HepG2 (cell line): ENCODE measurements at regions not wholly inside any gene's neighbourhood (a gene's known extent, or its start where the extent isn't known, plus 50 kb on each side); places are given as distances from the start of the nearest gene placed in this dataset.

Experiments
- ATAC-seq: fragments of 200-7000 bp; cut with Tn5 transposase; 3 replicates; pipeline ENCODE4 v1.9.1; 2020; ENCODE audit warnings: mild to moderate bottlenecking, moderate library complexity
- BruUV-seq: library from RNA; stranded (reverse); fragments of 400-500 nt; replicated peaks from 2 replicates; lab custom pipeline; 2021; lab: Mats Ljungman, UMichigan
- CTCF ChIA-PET: fragments of 300-600 bp; formaldehyde crosslinking; extraction: SDS; loops from one replicate; lab custom pipeline; 2021; ENCODE audit warnings: low total read pairs, inconsistent platforms, low intra/inter-chr PET ratio; lab: Yijun Ruan, JAX
- POLR2A ChIA-PET: fragments of 350-600 bp; sonication (Branson Sonifier 250); formaldehyde crosslinking; loops from one replicate; lab custom pipeline; 2020; ENCODE audit warnings: antibody characterized with exemption, inconsistent platforms; lab: Yijun Ruan, JAX
- DNase-seq: peaks from one replicate; pipeline ENCODE4 v3.0.0-alpha.2; 2015; ENCODE audit warnings: low spot score
- FAIRE-seq: peaks from 3 replicates; lab custom pipeline; 2011; peaks lifted over from hg19 to GRCh38; lab: Jason Lieb, UNC
- H2AFZ ChIP-seq: one replicate; pipeline ENCODE4 v1.6.1; 2011; ENCODE audit warnings: low read length, inconsistent platforms
- H3K27ac ChIP-seq: fragments of 300-600 bp; 3 replicates; pipeline ENCODE4 v1.8.0; 2011; ENCODE audit warnings: mixed run types, mild to moderate bottlenecking, mixed read lengths, low read length, inconsistent platforms; ENCODE audit not compliant: insufficient read depth; ENCODE audit errors: extremely low read length
- H3K27me3 ChIP-seq, 2 experiments: fragments of 200-600 bp in 1 of 2; 2 replicates in 1 of 2; 3 replicates in 1 of 2; pipeline versions ENCODE4 v1.6.0 to v1.8.0; 2011; ENCODE audit warnings: low read length in 2 of 2, mild to moderate bottlenecking in 2 of 2, moderate library complexity in 2 of 2, inconsistent platforms in 1 of 2; ENCODE audit not compliant: insufficient read depth in 2 of 2, control insufficient read depth in 1 of 2
- H3K36me3 ChIP-seq, 2 experiments: fragments of 200-600 bp in 1 of 2; replicated peaks in 1 of 2; 2 replicates in 1 of 2; 3 replicates in 1 of 2; pipeline versions ENCODE4 v1.5.1 to v1.8.0; 2011; ENCODE audit warnings: low read length in 2 of 2, inconsistent platforms in 1 of 2; ENCODE audit not compliant: insufficient read depth in 2 of 2, control insufficient read depth in 1 of 2
- H3K4me1 ChIP-seq: 2 replicates; pipeline ENCODE4 v1.5.1; 2012; ENCODE audit warnings: low read length, inconsistent platforms; ENCODE audit not compliant: insufficient read depth
- H3K4me2 ChIP-seq: 2 replicates; pipeline ENCODE4 v1.6.0; 2011; ENCODE audit warnings: low read depth, low read length, inconsistent platforms
- H3K4me3 ChIP-seq, 3 experiments: fragments of 200-600 bp in 1 of 3; sonication (generic), shearing (Covaris generic) in 1 of 3; replicated peaks in 1 of 3; 2 replicates each; pipeline ENCODE4 v1.5.1; 2011 to 2016; ENCODE audit warnings: low read length in 3 of 3, inconsistent platforms in 2 of 3, low read depth in 2 of 3, mild to moderate bottlenecking in 2 of 3, control low read depth in 1 of 3, mixed read lengths in 1 of 3; ENCODE audit not compliant: insufficient read depth in 1 of 3
- H3K79me2 ChIP-seq: one replicate; pipeline ENCODE4 v1.6.1; 2011; ENCODE audit warnings: low read length, inconsistent platforms; ENCODE audit not compliant: insufficient read depth
- H3K9ac ChIP-seq: 2 replicates; pipeline ENCODE4 v1.6.0; 2011; ENCODE audit warnings: mild to moderate bottlenecking, low read depth, low read length, inconsistent platforms; ENCODE audit not compliant: insufficient read depth
- H3K9me3 ChIP-seq: 2 replicates; pipeline ENCODE4 v1.5.1; 2012; ENCODE audit warnings: mild to moderate bottlenecking, low read length
- H4K20me1 ChIP-seq: 2 replicates; pipeline ENCODE4 v1.6.0; 2011; ENCODE audit warnings: inconsistent platforms, mild to moderate bottlenecking, low read length, moderate library complexity; ENCODE audit not compliant: insufficient read depth
- ATF1 ChIP-seq: IDR thresholded peaks from 2 replicates; pipeline ENCODE4 v1.6.1; 2016; ENCODE audit warnings: mild to moderate bottlenecking, control low read depth
- EED ChIP-seq: sonication (generic); formaldehyde crosslinking; IDR thresholded peaks from 2 replicates; pipeline ENCODE4 v1.5.0; 2020; ENCODE audit warnings: mild to moderate bottlenecking, missing genetic modification reagents
- GATAD2A ChIP-seq: IDR thresholded peaks from 2 replicates; pipeline ENCODE4 v1.6.1; 2016
- HIVEP1 ChIP-seq: sonication (generic); formaldehyde crosslinking; IDR thresholded peaks from 2 replicates; pipeline ENCODE4 v1.4.0; 2020; ENCODE audit warnings: mild to moderate bottlenecking, missing genetic modification reagents
- HOXA5 ChIP-seq: sonication (generic); formaldehyde crosslinking; IDR thresholded peaks from 2 replicates; pipeline ENCODE4 v1.4.0; 2020; ENCODE audit warnings: missing genetic modification reagents
- SRSF1 ChIP-seq: fragments of 200-400 bp; formaldehyde crosslinking; optimal IDR thresholded peaks from 2 replicates; pipeline ENCODE3; 2017; ENCODE audit warnings: mild to moderate bottlenecking, low read depth, low read length, moderate library complexity
- U2AF1 ChIP-seq: fragments of 200-400 bp; formaldehyde crosslinking; optimal IDR thresholded peaks from 2 replicates; pipeline ENCODE3; 2017; ENCODE audit warnings: mild to moderate bottlenecking, low read depth, low read length
- ZFP41 ChIP-seq: sonication (generic); formaldehyde crosslinking; IDR thresholded peaks from 2 replicates; pipeline ENCODE4 v1.4.0; 2020; ENCODE audit warnings: mild to moderate bottlenecking, missing genetic modification reagents, borderline replicate concordance
- ZNF317 ChIP-seq: sonication (generic); formaldehyde crosslinking; IDR thresholded peaks from 2 replicates; pipeline ENCODE4 v1.5.0; 2020; ENCODE audit warnings: mild to moderate bottlenecking, missing genetic modification reagents
- ZNF598 ChIP-seq: sonication (generic); formaldehyde crosslinking; IDR thresholded peaks from 2 replicates; pipeline ENCODE4 v1.5.1; 2020; ENCODE audit warnings: mild to moderate bottlenecking, missing genetic modification reagents, borderline replicate concordance
- ZNF773 ChIP-seq: sonication (generic); formaldehyde crosslinking; IDR thresholded peaks from 2 replicates; pipeline ENCODE4 v1.4.0; 2020; ENCODE audit warnings: missing genetic modification reagents, borderline replicate concordance
- ZNF816 ChIP-seq: sonication (generic); formaldehyde crosslinking; IDR thresholded peaks from 2 replicates; pipeline ENCODE4 v1.8.0; 2022; ENCODE audit warnings: missing genetic modification reagents, mild to moderate bottlenecking, borderline replicate concordance
- ZSCAN20 ChIP-seq: sonication (generic); formaldehyde crosslinking; IDR thresholded peaks from 2 replicates; pipeline ENCODE4 v1.4.0; 2020; ENCODE audit warnings: missing genetic modification reagents, mild to moderate bottlenecking, borderline replicate concordance
- WGBS: methylation state at CpG from one replicate; pipeline ENCODE4 v1.1.6; 2017; ENCODE audit warnings: low lambda C conversion rate; 5-methylcytosine and 5-hydroxymethylcytosine counted together
- in situ Hi-C: cut with HindIII; loops from 2 replicates; pipeline ENCODE4 v1.10.0; 2017; ENCODE audit warnings: low pct_unique_long_range_greater_than_20kb; ENCODE audit not compliant: extremely low pct_ligation_motif_present
- intact Hi-C: fragments of 100-400 bp; cut with micrococcal nuclease; formaldehyde crosslinking; loops from one replicate; pipeline ENCODE4 v1.10.0; 2022; ENCODE audit not compliant: unreplicated experiment
- TF ChIP-seq, protein P1 (sequence below): sonication (generic); formaldehyde crosslinking; IDR thresholded peaks from 2 replicates; pipeline ENCODE4 v1.8.1; 2023; ENCODE audit warnings: mild to moderate bottlenecking, missing genetic modification reagents

DNA sequence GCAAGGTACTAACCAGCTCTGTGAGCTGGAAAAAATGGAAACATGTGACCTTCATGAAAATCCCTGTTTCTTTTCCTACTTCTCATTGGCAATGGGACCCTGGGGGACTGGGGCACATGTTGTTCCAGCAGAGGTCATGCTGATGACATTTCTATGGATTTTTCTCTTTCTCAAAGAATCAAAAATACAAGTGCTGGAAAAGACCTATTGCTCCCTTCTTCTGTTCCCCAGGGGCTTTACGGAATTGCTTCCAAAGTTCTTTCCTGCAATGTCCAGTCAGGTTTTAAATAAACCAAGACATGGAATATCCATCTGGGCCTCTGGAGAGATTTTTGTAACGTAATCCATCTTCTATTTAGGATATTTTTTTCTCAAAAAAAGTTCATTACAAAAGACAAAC, 1006.1 kb upstream of the CELF4 start (continued):
- TF ChIP-seq ZNF598 (CRISPR knock-in tag) (no peak), ZNF773 (no peak)
- TF ChIP-seq, protein P1, sequence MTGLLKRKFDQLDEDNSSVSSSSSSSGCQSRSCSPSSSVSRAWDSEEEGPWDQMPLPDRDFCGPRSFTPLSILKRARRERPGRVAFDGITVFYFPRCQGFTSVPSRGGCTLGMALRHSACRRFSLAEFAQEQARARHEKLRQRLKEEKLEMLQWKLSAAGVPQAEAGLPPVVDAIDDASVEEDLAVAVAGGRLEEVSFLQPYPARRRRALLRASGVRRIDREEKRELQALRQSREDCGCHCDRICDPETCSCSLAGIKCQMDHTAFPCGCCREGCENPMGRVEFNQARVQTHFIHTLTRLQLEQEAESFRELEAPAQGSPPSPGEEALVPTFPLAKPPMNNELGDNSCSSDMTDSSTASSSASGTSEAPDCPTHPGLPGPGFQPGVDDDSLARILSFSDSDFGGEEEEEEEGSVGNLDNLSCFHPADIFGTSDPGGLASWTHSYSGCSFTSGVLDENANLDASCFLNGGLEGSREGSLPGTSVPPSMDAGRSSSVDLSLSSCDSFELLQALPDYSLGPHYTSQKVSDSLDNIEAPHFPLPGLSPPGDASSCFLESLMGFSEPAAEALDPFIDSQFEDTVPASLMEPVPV (CRISPR knock-in tag), result no peak

DNA sequence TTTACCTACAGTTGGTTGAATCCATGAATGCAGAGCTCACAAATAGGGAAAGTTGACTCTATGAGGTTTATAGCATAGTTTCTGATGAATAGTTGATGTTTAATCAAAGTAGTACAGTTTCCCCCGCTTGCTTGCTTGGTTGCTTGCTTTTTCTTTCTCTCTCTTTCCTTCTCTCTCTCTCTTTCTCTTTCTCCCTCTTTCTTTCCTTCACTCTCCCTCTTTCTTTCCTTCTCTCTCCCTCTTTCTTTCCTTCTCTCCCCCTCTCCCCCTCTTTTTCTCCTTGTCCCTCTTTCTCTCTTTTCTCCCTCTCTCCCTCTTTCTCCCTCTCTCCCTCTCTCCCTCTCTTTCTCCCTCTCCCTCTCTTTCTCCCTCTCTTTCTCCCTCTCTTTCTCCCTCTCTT, 999.9 kb upstream of the CELF4 start:
- H3K27me3 ChIP-seq, result no peaks in the 10 kb centered on the region
- H3K36me3 ChIP-seq, result no peaks in the 10 kb centered on the region
- H3K27ac ChIP-seq, result no peak overlapping the region
- H3K4me1 ChIP-seq, result no peaks in the 10 kb centered on the region
- H4K20me1 ChIP-seq, result no peaks in the 10 kb centered on the region
- H3K9me3 ChIP-seq, result no peaks in the 10 kb centered on the region
- TF ChIP-seq ATF1 (CRISPR knock-in tag) (no peak), ZNF317 (CRISPR knock-in tag) (no peak), ZSCAN20 (CRISPR knock-in tag) (no peak), U2AF1 (no peak), SRSF1 (no peak), HOXA5 (no peak), HIVEP1 (CRISPR knock-in tag) (no peak), GATAD2A (CRISPR knock-in tag) (no peak), ZFP41 (no peak), ZNF816 (CRISPR knock-in tag) (no peak), EED (CRISPR knock-in tag) (no peak)
- H3K4me2 ChIP-seq, result no peak overlapping the region
- ATAC-seq (no peak), DNase-seq (no peak), FAIRE-seq (no peak)
- BruUV-seq, result no TSS peak
- H3K79me2 ChIP-seq, result no peaks in the 10 kb centered on the region
- WGBS, result 0% methylated on average over 1 of the region's 1 CpG
- H2AFZ ChIP-seq, result no peak overlapping the region
- no peak overlapping the region for H3K9ac ChIP-seq
- H3K4me3 ChIP-seq, result no peak overlapping the region
- ChIA-PET POLR2A (no interaction called here), CTCF (no interaction called here)
- in situ Hi-C loops (no loop called here), intact Hi-C loops (no loop called here)
